Prostate gland (tissue), 2 donors: ENCODE measurements at regions not wholly inside any gene's neighbourhood (a gene's known extent, or its start where the extent isn't known, plus 50 kb on each side); places are given as distances from the start of the nearest gene placed in this dataset.

Experiments used
- DNase-seq: peaks from one replicate; pipeline ENCODE4 v3.0.0-alpha.2; 2019; ENCODE audit warnings: low spot score
- H3K27ac ChIP-seq, 2 donors: fragments of 200-600 bp; sonication (generic); 2 replicates each; pipeline ENCODE4 v1.5.1; 2017 to 2019
- H3K27me3 ChIP-seq: fragments of 200-600 bp; sonication (generic); replicated peaks from 2 replicates; pipeline ENCODE4 v1.5.1; 2019; ENCODE audit not compliant: insufficient read depth
- H3K36me3 ChIP-seq, 2 donors: fragments of 200-600 bp; sonication (generic); 1 replicate in 1 of 2; 2 replicates in 1 of 2; pipeline versions ENCODE4 v1.5.1 to v1.8.1; 2017 to 2019
- H3K4me1 ChIP-seq: fragments of 200-600 bp; sonication (generic); replicated peaks from 2 replicates; pipeline ENCODE4 v1.5.1; 2019
- H3K4me3 ChIP-seq, 2 donors: fragments of 200-600 bp; sonication (generic); 2 replicates each; pipeline ENCODE4 v1.5.1; 2017 to 2019
- H3K9me3 ChIP-seq: fragments of 200-600 bp; sonication (generic); 2 replicates; pipeline ENCODE4 v1.5.1; 2017
- POLR2A ChIP-seq: fragments of 450-650 bp; IDR thresholded peaks from one replicate; pipeline ENCODE4 v1.6.1; 2016; ENCODE audit warnings: antibody characterized with exemption, mild to moderate bottlenecking
- POLR2AphosphoS5 ChIP-seq: sonication (generic); formaldehyde crosslinking; IDR thresholded peaks from one replicate; pipeline ENCODE4 v1.6.1; 2017; ENCODE audit warnings: antibody characterized with exemption
- WGBS: methylation state at CpG from one replicate; pipeline ENCODE4 v1.1.5; 2018; 5-methylcytosine and 5-hydroxymethylcytosine counted together
- intact Hi-C: fragments of 100-400 bp; cut with DNase I; formaldehyde crosslinking; loops from one replicate; pipeline ENCODE4 v1.14.2; 2022
- TF ChIP-seq, protein P1 (sequence below), 4 experiments: fragments of 200-600 bp in 2 of 4; fragments of 450-650 bp in 2 of 4; sonication (generic) in 2 of 4; IDR thresholded peaks; 1 replicate in 3 of 4; 2 replicates in 1 of 4; pipeline ENCODE4 v1.5.1; 2016 to 2019; ENCODE audit warnings: antibody characterized with exemption in 4 of 4, mild to moderate bottlenecking in 2 of 4, moderate library complexity in 2 of 4

DNA sequence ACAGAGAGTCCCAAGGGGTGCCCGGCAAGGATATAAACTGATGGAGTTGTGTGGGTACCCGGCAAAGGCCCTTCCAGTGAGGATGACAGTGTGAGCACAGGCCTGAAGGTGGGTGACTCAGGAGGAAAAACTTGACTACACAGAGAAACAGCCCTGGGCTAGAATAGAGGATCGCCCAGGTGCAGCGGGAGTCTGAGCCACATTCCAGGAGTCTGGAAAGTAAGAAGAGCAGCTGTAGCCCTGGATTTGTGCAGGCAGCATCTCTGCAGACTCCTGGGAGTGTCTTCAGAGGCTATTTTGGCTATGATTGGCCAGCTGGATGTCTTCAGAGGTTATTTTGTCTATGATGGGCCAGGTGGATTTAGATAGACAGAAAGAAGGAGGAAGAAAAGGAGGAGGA, 367.6 kb upstream of the MKI67 start:
- Histone ChIP-seq H3K4me1 (no peaks in the 10 kb centered on the region), H3K27ac (no peak overlapping the region), H3K4me3 (no peak overlapping the region), H3K27me3 (peaks cover 2% of the 10 kb centered on the region), H3K36me3 (no peaks in the 10 kb centered on the region), H3K9me3 (no peaks in the 10 kb centered on the region)
- TF ChIP-seq POLR2A (no peak), POLR2AphosphoS5 (no peak)
- TF ChIP-seq, protein P1, sequence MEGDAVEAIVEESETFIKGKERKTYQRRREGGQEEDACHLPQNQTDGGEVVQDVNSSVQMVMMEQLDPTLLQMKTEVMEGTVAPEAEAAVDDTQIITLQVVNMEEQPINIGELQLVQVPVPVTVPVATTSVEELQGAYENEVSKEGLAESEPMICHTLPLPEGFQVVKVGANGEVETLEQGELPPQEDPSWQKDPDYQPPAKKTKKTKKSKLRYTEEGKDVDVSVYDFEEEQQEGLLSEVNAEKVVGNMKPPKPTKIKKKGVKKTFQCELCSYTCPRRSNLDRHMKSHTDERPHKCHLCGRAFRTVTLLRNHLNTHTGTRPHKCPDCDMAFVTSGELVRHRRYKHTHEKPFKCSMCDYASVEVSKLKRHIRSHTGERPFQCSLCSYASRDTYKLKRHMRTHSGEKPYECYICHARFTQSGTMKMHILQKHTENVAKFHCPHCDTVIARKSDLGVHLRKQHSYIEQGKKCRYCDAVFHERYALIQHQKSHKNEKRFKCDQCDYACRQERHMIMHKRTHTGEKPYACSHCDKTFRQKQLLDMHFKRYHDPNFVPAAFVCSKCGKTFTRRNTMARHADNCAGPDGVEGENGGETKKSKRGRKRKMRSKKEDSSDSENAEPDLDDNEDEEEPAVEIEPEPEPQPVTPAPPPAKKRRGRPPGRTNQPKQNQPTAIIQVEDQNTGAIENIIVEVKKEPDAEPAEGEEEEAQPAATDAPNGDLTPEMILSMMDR (IDR thresholded peaks at IDR 0.05): no peak
- DNase-seq: no peak
- intact Hi-C loops: no loop called here
- 65% methylated on average over 4 of the region's 4 CpGs for WGBS

DNA sequence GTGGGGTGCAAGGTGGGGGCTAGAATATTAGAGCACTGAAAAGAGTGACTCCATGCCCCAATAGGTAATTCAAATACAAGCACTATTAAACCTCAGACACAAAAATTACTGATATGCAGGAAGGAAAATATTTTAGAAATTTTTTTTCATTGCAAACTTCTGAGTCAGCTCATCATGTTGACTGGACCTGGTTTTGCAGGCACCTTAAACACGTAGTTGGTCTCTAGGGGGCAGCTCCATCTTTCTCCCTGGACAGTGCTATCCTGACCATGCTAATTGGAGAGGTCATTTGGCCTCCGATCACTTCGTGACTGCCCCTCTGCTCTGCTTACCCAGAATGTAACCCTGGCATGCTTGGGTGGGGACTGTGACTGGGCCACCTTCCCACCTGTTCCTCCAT, 368.4 kb upstream of the MKI67 start:
- Histone ChIP-seq H3K36me3 (no peaks in the 10 kb centered on the region), H3K9me3 (no peaks in the 10 kb centered on the region), H3K4me1 (no peaks in the 10 kb centered on the region), H3K27ac (no peak overlapping the region), H3K27me3 (peaks cover 2% of the 10 kb centered on the region), H3K4me3 (no peak overlapping the region)
- intact Hi-C loops: no loop called here
- TF ChIP-seq POLR2A (no peak), POLR2AphosphoS5 (no peak)
- TF ChIP-seq, protein P1 (IDR thresholded peaks at IDR 0.05): no peak
- DNase-seq: no peak
- 74% methylated on average over 3 of the region's 3 CpGs for WGBS

DNA sequence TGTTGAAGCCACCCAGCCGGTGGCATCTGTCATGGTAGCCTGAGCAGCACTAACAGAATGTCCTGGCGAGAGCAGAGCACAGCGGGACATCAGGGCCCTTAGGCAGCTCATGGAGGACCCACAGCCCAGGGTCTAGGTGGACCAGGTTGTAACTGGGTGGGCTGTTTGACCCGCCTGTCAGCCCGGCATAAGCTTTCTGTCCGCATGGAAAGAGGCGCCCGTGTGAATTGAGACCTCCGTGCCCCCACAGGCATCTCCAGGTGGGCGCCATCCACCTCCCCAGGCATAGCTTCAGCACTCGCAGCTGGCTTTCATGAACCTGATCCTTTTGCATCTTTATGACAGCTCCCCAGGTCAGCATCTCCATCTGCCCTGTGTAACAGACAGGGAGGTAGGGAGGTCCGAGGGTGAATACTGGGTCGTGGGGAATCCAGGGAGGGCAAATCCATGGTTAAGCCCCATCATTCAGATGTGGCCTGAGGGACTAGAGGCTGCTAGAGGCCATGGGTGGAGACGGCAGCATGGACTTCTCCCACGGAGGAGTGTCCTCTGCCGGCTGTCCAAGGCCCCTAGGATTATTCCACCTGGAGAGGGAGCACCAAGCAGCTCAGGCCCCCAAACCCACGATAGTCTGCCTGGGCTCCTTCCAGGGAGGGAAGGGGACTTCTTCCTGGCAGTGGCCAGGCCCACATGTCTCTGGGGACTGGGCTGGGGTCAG, 371.6 kb upstream of the MKI67 start:
- Histone ChIP-seq H3K9me3 (no peaks in the 10 kb centered on the region), H3K36me3 (no peaks in the 10 kb centered on the region), H3K4me3 (no peak overlapping the region), H3K27me3 (no peaks in the 10 kb centered on the region), H3K4me1 (no peaks in the 10 kb centered on the region), H3K27ac (no peak overlapping the region)
- intact Hi-C loops: no loop called here
- TF ChIP-seq POLR2AphosphoS5 (no peak), POLR2A (no peak)
- TF ChIP-seq, protein P1 (IDR thresholded peaks at IDR 0.05): no peak
- 93% methylated on average over 17 of the region's 17 CpGs for WGBS
- no peak for DNase-seq

DNA sequence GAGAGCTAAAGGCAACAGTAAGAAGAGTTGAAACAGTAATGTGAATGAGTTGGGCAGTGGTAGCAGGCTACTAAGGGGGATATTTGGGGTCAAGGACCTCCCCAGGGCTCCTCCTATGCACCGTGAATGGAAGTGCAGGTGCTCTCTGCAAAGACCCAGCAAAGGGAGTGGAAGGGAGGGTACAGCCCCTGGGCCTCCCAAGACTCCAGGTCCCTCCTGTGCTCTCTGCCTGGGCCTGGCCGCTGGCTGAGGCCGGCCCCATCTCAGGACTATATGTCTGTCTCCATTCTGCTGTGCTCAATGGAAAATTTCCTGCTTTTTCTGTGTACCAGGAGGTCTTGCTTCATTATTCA, 372.1 kb upstream of the MKI67 start:
- intact Hi-C loops: no loop called here
- H3K27ac ChIP-seq: no peak overlapping the region
- TF ChIP-seq POLR2AphosphoS5: no peak
- TF ChIP-seq, protein P1 (IDR thresholded peaks at IDR 0.05): no peak
- no peak for TF ChIP-seq POLR2A
- H3K4me3 ChIP-seq: no peak overlapping the region
- no peaks in the 10 kb centered on the region for H3K36me3 ChIP-seq
- no peaks in the 10 kb centered on the region for H3K27me3 ChIP-seq
- no peak for DNase-seq
- H3K9me3 ChIP-seq: no peaks in the 10 kb centered on the region
- WGBS: 88% methylated on average over 3 of the region's 3 CpGs
- no peaks in the 10 kb centered on the region for H3K4me1 ChIP-seq

DNA sequence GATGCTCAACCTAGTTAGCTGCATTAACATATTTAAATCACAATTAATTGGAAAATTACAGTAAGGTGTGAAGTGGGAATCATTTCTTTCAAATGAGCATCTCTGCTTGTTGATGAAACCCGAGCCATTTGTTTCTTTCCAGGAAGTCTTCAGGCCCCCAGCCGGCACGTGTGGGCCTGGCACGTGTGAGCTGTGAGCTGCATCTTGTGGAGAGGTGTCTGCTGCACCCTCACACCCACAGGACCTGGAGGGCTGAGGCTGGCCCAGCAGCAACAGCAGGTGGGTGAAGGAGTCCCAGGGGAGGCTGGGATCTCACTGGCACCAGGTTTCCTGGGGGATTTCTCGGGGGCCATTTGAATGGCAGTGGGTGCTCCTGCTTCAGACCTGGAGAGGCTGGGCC, 372.5 kb upstream of the MKI67 start:
- Histone ChIP-seq H3K9me3 (no peaks in the 10 kb centered on the region), H3K4me3 (no peak overlapping the region), H3K27ac (no peak overlapping the region), H3K4me1 (no peaks in the 10 kb centered on the region), H3K36me3 (no peaks in the 10 kb centered on the region), H3K27me3 (no peaks in the 10 kb centered on the region)
- no peak for DNase-seq
- intact Hi-C loops: no loop called here
- WGBS: 75% methylated on average over 5 of the region's 5 CpGs
- TF ChIP-seq, protein P1 (IDR thresholded peaks at IDR 0.05): no peak
- no peak for TF ChIP-seq POLR2AphosphoS5
- TF ChIP-seq POLR2A: no peak
